Stomach (tissue), 4 donors: ENCODE measurements at regions not wholly inside any gene's neighbourhood (a gene's known extent, or its start where the extent isn't known, plus 50 kb on each side); places are given as distances from the start of the nearest gene placed in this dataset.

Experiments used
- POLR2A ChIP-seq, 4 donors: fragments of 450-650 bp; IDR thresholded peaks; one replicate each; pipeline ENCODE4 v1.6.1; 2016; ENCODE audit warnings: antibody characterized with exemption in 4 of 4, control low read depth in 2 of 4, mild to moderate bottlenecking in 1 of 4, moderate library complexity in 1 of 4
- TF ChIP-seq, protein P1 (sequence below), 7 experiments: fragments of 450-650 bp in 4 of 7; fragments of 200-600 bp in 3 of 7; sonication (generic) in 3 of 7; IDR thresholded peaks; one replicate each; pipeline ENCODE4 v1.5.1; 2016 to 2019; ENCODE audit warnings: antibody characterized with exemption in 7 of 7, control low read depth in 2 of 7, mild to moderate bottlenecking in 1 of 7

DNA sequence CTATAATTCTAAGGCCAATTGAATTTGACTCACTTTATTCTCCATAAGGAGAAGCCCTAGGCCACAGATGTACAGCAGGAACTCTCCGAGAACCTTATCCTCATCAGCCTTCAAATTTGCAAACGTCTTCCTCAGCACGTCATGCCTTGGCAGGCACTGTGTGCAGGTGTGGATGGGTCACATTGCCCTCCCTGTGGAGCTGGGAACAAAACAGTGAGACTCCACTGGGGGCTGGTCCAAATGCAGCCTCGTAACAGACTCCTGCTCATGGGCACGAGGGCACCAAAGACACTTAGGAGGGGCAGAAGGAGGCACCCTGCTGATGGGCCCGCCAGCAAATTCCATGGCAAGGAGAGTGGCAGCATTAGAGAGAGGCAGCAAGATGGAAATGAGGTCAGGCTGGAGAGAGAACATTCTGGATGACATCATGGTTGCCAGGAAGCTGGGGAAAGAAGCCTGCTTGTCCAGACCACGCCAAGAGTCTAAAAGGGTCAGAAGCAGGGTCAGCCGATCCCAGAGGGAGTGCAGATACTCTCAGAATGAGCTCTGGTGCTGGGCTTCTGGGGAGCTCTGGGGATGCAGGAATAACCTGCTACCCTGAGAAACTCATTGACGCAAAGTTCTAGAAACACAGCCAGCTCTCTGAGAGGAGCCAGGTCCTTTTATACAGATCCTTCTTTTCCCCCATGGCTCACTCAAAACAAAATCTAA lies 242.2 kb downstream of the B3GLCT start:
- no peak for TF ChIP-seq POLR2A (IDR thresholded peaks at IDR 0.05)
- TF ChIP-seq, protein P1, sequence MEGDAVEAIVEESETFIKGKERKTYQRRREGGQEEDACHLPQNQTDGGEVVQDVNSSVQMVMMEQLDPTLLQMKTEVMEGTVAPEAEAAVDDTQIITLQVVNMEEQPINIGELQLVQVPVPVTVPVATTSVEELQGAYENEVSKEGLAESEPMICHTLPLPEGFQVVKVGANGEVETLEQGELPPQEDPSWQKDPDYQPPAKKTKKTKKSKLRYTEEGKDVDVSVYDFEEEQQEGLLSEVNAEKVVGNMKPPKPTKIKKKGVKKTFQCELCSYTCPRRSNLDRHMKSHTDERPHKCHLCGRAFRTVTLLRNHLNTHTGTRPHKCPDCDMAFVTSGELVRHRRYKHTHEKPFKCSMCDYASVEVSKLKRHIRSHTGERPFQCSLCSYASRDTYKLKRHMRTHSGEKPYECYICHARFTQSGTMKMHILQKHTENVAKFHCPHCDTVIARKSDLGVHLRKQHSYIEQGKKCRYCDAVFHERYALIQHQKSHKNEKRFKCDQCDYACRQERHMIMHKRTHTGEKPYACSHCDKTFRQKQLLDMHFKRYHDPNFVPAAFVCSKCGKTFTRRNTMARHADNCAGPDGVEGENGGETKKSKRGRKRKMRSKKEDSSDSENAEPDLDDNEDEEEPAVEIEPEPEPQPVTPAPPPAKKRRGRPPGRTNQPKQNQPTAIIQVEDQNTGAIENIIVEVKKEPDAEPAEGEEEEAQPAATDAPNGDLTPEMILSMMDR (IDR thresholded peaks at IDR 0.05): no peak
